Activated naive CD4-positive, alpha-beta T cell treated with anti-CD3 and anti-CD28 coated beads, Interleukin-2, amount 50 U/mL, for 72 hours (primary cell): ENCODE measurements at regions not wholly inside any gene's neighbourhood (a gene's known extent, or its start where the extent isn't known, plus 50 kb on each side); places are given as distances from the start of the nearest gene placed in this dataset.
"Not testable (repeated sequence)": the region's sequence is repeated elsewhere in the genome, so short reads cannot be mapped to it uniquely, and the experiment has no call there.

Source experiments
- ATAC-seq, 2 donors: fragments of 150-1000 bp; cut with Tn5 transposase; 2 replicates each; pipeline ENCODE4 v1.10.0; 2021; ENCODE audit warnings: mild to moderate bottlenecking in 2 of 2, moderate library complexity in 2 of 2
- DNase-seq, 2 donors: peaks; one replicate each; pipeline ENCODE4 v3.0.0; 2021 to 2022; ENCODE audit warnings: low spot score in 2 of 2
- H3K27ac Mint-ChIP-seq, 2 donors: one replicate each; pipeline ENCODE4 v1.8.0; 2022; ENCODE audit warnings: mild to moderate bottlenecking in 2 of 2, mixed read lengths in 2 of 2
- H3K36me3 Mint-ChIP-seq, 2 donors: one replicate each; pipeline ENCODE4 v1.8.0; 2022; ENCODE audit warnings: mixed read lengths in 2 of 2
- H3K9me3 Mint-ChIP-seq, 2 donors: one replicate each; pipeline ENCODE4 v1.8.0; 2022; ENCODE audit warnings: mixed read lengths in 2 of 2

DNA sequence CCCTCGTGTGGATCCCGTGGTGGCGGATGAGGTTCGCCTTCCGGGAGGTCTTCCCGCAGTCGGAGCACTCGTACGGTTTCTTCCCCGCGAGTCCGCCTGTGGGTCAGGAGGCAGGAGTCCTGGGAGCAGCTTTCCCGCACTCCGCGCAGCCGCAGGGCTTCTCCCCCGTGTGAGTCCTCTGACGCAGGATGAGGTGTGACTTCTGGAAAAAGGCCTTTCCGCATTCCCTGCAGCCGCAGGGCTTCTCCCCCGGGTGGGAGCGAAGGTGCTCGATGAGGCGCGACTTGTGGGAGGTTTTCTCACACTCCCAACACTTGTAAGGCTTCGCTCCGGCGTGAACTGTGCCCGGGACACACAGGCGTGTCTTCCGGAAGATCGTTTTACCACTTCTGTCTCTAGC, 68.8 kb upstream of the WIPI2 start:
- not testable (repeated sequence) for H3K36me3 Mint-ChIP-seq, ATAC-seq, DNase-seq, H3K27ac Mint-ChIP-seq, H3K9me3 Mint-ChIP-seq

DNA sequence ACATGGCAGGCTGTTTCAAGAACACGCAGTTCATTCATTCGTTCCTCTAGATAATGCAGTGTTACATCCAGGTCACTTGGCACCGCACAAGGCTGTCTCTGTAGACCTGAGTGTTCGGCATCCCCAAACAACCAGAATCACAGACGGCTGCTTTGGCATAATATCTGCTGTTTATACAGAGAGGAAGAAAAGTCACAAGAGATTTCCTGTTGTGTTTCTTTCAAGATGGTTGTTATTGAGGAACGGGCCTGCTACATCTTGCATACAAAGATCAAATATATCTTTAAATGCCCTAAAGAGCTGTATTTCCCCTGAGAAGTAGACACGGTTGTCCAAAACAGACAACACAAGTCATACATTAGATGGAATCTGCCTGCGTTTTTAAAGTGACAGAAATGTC, 58.8 kb upstream of the WIPI2 start:
- H3K36me3 Mint-ChIP-seq, ATAC-seq, H3K27ac Mint-ChIP-seq, DNase-seq, H3K9me3 Mint-ChIP-seq: not testable (repeated sequence)

DNA sequence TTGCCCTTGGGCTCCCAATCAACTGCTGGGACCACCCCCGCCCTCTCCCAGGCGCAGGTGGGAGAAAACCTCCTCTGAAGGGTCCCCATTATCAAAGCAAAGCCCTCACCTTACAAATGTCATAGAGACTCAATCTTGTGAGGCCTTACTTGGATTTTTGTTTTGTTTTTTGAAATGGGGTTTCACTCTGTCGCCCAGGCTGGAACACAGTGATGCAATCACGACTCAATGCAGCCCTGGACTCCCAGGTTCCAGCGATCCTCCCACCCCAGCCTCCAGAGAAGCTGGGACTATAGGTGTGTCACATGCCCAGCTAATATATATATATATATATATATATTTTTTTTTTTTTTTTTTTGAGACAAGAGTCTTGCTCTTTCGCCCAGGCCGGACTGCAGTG, 57.5 kb upstream of the WIPI2 start:
- no peak overlapping the region for H3K27ac Mint-ChIP-seq
- no peaks in the 10 kb centered on the region for H3K36me3 Mint-ChIP-seq
- ATAC-seq (no peak), DNase-seq (no peak)
- no peaks in the 10 kb centered on the region for H3K9me3 Mint-ChIP-seq

DNA sequence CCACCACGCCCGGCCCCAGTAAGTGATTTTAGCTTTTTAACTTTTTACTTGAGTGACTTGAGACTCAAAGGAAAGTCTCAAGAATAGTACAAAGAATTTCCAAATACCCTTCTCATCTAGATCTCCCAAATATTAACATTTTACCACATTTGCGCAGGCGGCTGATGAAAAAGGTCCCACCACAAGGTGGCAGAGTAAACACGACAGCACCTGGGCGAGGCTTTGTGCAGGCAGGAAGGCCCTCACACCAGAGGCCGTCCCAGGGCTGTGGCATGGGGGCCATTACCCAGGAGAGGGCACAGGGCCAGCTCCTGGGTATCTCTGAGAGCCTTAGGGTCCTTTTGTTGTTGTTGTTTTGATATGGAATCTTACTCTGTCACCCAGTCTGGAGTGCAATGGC, 50.0 kb upstream of the WIPI2 start:
- ATAC-seq (no peak), DNase-seq (peak in 1 of 2 donors; percentile 36)
- no peaks in the 10 kb centered on the region for H3K9me3 Mint-ChIP-seq
- H3K36me3 Mint-ChIP-seq: no peaks in the 10 kb centered on the region
- H3K27ac Mint-ChIP-seq: no peak overlapping the region
